GM18511 (cell line): ENCODE measurements at regions not wholly inside any gene's neighbourhood (a gene's known extent, or its start where the extent isn't known, plus 50 kb on each side); places are given as distances from the start of the nearest gene placed in this dataset.
"Not testable (repeated sequence)": the region's sequence is repeated elsewhere in the genome, so short reads cannot be mapped to it uniquely, and the experiment has no call there.

Experiments used
- ATAC-seq: cut with Tn5 transposase; IDR thresholded peaks from one replicate; pipeline ENCODE4 v1.9.1; 2021; ENCODE audit warnings: mild to moderate bottlenecking, moderate library complexity; ENCODE audit not compliant: unreplicated experiment

DNA sequence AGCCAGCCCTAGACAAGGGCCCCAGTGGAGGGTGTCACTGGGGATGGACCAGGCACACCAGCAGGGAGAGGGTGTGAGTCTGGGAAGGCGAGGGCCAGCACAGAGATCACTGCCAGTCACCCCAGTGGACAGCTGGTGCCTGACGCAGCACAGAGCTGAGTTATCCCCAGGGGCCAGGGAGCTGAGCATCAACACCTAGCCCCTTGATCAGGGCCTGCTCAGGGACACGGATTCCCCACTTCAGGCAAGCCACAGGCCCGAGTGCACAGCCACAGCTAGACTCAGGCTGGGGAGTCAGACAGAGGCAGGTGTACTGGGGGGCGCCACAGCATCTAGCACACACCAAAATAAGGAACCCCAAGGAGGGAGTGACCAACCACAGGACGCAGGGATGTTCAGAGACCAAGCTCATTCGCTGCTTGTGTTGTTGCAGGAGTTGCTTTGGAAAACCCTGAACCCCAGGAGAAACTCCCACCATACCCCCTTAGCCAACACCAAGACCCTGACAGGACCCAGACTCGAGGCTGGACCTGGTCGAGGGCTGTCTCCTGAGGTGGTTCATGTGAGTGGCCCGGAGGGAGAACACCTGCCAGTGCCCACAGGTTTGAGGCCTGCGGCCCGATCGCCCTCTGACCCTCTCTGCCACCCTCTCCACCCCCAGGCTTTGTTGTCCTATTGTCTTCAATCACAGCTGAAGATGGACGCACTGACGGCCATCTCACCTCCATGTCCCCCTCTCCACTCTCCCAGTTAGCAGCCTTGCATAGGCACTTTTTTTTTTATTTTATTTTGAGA lies 146.8 kb downstream of the TPRA1 start:
- no peak for ATAC-seq

DNA sequence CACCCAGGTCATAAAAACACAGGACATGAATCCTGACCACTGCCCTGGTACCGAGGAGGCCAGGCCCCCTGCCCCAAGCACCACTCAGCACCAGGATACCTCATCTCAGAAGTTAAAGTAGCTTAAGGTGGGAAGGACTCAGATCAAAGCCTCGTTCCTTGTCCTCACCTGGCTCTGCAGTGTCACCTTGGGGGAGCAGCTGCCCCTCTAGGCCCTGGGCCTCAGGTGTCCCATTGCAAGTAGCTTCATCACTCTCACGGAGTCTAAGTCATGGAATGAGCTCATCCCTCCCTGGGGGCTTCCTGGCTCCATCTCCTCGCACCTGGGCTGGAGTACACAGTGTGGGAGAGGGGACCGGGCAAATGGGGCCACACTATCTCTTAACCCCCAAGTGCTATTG lies 148.0 kb downstream of the TPRA1 start:
- ATAC-seq, result no peak

DNA sequence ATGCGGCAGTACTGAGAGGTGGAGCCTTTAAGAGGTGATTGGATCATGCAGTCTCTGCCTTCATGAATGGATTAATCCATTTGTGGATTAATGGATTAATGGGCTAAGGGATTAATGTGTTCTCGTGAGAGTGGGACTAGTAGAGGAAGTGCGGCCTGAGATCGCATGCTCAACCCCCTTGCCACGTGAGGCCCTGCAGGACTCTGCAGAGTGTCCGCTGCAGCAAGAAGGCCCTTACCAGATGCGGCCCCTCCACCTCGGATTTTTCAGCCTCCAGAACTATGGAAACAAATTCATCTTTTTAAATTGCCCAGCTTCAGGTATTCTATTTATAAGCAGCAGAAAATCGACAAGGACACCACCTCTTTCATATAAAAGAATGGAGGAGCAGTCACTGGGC lies 148.8 kb downstream of the TPRA1 start:
- no peak for ATAC-seq

DNA sequence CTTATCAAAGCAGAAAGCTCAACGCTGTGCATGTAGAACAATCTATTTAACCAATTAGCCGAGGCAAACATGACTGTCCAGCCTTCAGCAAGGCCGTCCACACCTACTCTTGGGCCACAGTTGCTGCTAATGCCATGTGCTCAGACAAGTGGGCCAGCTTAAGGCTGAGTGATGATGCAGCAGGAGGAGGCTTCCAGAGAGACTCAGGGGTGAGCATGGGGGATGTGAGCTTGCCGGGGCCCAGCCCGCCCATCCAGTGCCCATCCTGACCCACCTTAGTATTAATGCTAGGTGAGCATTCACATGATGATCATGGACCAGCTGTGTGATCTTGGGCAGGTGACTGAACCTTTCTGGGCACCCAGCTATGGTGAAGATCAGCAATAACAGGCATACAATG lies 150.1 kb downstream of the TPRA1 start:
- no peak for ATAC-seq

DNA sequence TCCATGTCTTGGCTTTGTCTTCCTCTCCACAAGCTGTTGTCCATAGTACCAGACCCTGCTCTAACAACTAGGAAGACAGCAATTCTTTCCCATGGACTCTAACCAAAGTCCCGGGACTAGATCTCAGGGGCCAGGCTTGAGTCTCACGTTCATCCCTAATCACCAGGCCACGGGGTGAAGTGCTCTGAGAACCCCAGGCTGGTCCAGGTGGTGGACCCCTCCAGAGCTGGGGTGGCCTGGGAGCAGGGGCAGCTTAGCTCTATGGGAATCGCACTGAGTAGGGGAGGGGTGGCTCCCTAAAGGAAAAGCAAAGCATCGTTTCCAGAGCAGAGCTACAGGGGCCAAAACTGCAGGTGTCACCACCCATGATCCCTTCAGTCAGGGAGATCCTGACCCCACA lies 150.9 kb downstream of the TPRA1 start:
- no peak for ATAC-seq

DNA sequence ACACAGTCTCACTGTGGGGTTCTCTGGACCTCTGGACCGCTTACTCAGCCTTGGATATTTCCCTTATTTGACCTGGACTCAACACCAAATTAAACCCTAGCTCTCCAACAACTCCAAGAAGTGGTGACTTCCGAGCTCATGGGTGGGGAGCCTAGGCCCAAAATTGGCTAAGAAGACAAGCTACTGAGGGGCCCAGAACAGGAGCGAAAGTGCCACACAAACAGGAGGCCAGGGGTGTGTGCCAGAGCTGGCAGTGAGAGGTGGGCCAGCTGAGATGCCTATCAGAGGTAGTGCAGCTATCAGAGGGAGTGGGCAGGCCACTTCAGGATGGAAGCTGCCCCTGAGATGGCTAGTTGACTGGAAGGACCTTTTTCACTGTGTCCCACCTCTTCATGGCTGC lies 151.1 kb upstream of the PRR20G start:
- ATAC-seq, result no peak

DNA sequence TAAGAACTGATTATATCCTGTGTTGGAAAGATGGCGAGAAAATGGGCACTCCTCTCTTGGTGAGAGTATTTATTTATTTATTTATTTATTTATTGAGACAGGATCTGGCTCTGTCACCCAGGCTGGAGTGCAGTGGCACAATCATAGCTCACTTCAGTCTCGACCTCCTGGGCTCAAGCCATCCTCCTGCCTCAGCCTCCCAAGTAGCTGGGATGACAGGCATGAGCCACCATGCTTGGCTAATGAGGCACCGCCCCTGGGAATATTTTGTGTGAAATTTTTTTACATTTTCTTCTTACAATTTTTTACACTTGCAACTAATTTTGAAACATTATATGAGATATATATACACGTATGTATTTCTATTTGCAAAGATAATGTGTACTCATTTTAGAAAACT lies 150.5 kb upstream of the PRR20G start:
- ATAC-seq, result no peak

DNA sequence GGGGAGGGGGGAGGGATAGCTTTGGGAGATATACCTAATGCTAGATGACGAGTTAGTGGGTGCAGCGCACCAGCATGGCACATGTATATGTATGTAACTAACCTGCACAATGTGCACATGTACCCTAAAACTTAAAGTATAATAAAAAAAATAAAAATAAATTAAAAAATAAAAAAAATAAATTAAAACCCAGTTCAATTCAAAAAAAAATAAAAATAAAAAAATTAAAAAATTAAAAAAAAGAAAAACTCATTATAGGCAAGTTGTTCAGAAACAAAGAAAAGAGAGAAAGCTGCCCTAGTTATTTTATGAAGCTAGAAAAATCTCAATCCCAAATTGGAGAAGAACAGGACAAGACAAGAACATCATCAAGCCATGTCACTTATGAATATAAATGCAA lies 147.5 kb upstream of the PRR20G start:
- ATAC-seq, result not testable (repeated sequence)

DNA sequence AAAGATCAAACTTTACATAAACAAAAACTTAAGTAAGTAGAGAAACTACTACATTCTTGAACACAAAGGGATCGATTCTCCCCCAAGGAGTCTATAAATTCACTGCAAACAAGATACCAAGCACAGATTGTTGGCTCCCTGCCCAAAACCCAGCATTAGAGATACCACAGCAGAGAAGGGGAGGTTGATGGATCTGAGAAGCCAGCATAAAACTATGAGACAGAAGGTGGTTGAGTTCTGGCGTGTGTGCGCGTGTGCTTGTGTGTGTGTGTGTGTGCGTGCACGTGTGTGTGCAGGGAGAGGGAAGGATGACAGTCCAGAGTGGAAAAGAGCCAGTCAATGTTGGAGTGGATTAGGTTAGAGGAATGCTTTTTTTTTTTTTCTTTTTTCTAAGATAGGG lies 143.2 kb upstream of the PRR20G start:
- ATAC-seq, result no peak

DNA sequence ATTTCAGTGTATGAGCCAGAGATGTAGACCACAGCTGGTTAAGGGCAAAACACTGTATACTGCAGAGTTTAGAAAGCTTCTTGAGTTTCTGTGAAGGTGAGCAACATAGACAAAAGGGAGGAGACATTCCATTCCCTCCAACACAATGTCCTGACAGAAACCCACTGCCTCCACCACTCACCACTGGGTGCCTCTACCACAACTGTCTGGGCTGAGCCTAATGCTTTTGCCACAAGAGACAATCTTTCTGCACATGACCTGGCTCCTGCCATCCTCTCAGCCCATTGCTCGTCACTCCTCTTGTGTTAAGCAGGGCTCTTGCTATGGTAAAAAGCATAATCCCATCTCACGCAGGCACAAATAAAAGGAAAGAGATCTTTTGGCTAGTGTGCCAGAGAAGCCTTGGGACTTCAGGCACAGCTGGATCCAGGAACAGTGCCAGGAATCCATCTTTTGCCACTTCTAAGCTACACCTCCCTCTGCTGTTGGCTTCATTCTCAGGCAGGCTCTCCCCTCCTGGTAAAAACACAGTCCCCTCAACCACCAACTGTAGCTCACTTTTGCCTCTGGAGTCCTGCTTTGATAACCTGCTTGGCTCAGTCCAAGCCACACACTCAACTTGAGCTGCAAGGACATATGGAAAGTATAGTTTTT lies 140.6 kb upstream of the PRR20G start:
- ATAC-seq, result no peak

DNA sequence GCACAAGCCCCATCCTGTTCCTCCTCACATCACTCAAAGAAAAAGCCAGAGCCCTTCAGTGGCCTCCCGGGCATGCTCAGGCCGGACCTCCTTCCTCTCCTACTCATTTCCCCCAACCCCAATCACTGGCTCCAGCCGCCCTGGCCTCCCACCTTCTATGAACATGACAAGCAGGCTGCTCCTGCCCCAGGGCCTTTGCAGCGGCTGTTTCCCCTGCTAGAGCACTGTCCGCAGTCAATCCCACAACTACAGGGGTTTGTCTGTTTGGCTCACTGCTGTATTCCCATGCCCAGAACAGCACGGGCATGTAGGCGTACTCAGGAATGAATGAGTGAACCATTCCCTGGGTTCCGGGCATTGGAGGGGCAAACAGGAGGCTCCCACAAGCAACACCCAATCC lies 139.8 kb upstream of the PRR20G start:
- ATAC-seq, result no peak

DNA sequence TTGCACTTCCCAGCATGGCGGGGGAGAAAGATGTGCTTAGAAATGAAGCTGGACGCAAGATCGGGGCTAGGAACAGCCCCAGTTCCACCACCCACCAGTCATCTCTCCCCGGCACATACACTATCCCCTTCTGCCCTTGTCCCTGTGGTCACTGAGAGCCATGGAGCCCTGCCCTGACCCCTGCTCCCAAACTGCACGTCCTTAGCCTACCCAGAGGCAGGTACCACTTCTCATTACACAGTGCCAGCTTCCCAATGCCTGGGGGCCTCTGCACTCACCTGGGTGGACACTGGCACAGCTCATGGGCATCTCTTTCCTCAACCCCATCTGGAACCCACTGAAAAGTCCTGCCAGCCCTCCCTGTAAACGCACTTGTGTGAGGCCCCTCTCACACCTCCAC lies 139.3 kb upstream of the PRR20G start:
- ATAC-seq, result no peak

DNA sequence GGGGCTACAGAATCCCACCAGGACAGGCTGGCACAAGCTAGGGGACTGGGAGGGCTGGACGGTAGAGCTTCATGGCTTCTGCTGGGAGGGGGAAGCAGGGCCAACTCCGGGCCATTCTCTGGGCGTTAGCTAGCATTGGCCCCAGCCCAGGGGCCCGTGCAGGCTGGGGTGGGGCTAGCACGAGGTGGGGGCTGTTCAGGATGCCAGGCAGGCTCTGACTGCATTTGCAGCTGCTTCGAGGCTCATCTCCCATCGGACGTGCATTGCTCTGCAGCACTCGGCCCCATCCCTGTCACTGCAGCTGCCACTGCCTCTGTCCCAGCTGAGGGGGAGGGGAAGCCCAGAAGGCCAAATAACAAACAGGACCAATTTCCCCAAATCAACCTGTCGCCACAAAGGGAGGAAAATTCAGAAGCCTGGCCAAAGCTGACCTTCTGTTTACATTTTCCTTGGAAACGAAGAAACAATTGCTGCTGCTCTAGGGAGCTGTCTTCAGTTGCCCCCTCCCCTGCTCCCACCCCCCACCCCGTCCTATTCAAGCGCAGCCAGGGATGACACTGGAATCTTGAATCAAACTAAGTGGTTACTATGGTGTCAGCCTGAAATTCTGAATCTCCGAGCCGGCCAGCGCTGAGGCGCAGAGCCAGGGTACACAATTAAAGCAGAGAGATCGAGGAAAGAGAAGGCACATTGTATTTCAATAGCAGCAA lies 138.8 kb upstream of the PRR20G start:
- ATAC-seq, result no peak

DNA sequence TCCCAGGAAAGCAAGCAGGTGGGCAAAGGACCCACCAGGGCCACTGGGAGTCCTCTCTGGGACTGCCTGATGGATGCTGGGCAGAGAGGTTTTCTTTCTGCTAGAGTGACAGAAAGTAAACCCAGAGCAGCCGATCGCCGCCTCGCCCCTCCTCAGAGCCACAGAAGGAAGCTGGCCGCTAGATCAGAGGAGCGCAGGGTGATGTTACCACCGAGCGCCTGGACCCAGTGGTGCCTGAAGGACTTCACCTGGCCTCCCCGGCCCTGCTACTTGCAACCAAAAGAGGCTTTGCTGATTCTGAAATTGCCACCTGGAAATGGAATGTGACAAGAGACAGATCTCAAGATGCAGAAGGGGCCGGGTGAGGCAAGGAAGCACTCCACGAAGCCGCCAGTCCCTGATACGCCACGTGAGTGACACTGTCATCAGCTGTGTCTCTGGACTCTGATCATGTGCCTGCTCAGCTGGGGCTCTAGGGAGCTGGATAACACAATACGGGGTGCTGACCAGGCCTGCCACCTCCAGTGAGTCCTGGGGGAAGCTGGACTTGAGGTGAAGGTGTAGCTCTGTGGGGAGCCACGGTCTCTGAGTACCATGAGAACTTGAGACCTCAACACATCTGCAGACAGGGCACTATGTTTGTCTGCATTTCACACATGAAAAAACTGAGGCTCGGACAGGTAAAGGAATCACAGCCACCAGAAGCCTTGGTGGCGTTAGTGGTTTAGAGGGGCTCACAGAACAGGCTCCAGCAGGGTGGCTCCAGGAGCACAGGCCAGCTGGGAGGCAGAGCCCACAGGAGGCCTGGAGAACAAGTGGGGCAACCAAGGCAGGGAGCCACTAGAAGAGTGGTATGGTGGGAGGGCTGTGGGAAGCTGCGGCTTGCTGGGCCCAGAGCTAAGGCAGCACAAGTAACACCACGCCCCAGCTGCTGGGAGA lies 137.9 kb upstream of the PRR20G start:
- no peak for ATAC-seq

DNA sequence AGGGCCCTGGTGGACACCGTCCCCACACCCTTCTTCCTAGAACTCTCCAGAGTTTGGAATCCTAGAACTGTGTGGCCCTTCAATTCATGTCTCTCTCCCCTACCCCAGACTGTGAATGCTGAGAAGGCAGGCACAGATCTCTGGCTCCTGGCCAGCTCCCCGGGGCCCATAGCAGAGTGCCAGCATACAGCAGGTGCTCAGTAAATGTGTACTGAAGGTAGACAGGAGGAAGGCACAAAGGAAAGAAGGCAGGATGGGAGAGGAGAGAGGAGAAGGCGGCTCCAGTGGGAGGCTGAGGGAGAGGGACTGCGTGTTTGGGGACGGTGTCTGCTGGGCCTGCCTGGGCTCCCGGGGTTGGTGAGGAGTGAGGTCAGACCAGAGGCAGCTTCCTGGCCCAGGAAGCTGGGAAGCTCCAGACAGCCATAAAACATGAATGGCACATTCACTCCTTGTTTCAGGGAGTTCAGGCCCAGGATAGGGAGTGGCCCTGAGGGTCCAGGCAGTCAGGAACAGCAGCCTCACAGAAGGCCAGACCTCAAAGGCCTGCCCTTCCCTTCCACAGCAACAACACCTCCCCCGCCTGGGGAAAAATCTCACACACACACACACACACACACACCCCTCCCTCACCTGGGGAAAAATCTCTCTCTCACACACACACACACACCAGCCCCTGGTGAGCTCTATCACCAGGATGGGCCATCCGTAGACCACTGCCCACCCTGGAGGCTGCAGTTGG lies 137.1 kb upstream of the PRR20G start:
- no peak for ATAC-seq

DNA sequence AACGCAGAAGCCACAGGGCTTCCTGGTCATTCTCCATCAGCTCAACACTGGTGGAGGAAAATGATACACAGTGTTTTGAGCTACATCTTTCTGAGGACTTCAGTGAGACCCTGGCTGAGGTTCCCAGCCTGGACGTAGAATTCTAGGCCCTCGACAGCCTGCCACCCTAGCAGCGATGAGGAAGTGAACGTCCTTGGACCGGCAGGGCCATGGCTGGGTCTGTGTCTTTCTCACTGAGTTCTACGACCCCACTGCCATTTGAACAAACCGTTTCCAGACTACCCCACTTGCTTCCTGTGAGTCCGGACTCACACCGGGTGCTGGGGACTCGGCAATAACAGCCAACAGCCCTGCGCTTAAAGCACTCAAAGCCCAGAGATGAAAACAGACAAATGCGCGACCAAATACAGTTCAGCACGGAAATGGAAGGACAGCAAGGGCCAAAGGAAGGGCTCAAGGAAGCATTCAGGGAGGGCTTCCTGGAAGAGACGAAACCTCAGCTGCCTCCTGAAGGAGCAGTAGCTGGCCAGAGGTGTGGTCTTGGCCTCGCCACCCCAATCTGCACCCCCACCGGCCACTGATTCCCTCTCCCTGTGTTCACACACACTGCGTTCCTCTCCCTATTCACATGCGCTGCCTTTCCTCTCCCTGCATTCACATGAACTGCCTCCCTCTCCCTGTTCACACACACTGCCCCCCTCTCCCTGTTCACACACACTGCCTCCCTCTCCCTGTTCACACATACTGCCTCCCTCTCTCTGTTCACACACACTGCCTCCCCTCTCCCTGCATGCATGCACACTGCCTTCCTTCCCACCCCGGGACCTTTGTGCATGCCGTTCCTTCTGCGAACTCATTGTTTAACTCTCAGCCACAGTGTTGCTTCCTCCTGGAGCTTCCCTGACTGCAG lies 136.3 kb upstream of the PRR20G start:
- ATAC-seq, result no peak

DNA sequence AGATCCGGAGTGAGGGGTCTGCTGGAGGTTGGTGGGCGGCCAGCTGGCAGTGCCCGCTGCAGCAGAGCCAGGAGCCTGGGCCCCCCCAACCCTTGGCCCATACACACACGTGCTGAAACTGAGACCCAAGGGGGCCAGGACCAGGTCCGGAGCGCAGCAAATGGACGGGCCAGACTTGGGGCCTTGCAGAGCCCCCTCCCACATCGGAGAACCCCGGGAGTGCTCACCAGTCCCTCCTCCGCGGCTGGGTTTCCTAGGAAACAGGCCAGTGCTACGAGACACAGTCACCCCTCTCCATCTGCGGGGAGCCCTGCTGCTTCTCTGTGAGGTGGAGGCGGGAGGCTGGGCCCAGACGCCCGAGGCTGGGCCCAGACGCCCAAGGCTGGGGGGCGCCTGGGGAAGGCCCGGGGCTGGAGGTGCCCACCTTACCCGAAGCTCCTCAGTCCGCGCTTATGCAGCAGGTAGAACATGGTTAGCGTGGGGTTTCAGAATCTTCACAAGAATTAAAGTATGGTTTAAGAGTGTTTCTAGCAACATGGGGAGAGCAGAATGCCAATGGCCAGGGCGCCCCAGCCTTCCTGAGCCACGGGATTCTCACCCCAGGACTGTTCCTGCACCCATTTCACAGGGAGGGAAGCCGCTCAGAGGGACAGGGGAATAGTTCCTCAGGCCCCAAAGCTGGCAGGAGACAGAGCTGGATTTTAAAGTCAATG lies 135.0 kb upstream of the PRR20G start:
- no peak for ATAC-seq

DNA sequence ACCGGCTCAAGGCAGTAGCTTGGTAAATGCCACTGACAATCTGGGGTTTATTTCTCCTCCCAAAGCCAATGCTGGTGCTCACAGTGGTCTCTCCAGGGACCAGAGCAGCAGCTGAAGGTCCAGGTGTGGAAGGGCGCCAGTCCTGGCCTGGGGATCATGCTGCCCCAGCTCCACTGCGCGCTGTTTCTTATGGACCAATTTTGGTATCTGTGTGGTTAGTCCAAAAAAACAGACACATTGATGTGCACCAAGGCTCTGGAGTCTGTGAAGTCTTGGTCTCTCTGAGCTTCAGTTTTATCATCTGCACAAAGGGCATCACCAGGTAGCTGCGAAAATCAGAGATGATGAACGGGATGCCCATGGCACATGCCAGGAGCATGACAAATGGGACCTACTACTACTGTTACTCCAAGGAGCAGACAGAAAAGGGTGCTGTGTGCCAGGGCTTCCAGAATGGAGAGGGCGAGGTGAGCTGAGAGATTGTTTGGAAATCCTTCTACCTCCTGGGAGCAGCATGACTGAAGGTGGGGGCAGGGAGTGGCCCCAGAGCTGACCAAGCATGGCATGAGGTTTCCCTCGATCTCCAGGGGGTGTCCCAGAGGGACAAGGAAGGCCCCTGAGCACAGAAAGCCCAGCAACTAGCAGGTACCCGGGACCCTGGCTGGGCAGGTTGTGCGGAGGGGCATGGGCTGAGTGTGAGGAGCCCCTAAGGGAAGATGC lies 134.3 kb upstream of the PRR20G start:
- no peak for ATAC-seq
